H9 (cell line): ENCODE measurements at regions not wholly inside any gene's neighbourhood (a gene's known extent, or its start where the extent isn't known, plus 50 kb on each side); places are given as distances from the start of the nearest gene placed in this dataset.

Experiments used
- DNase-seq: peaks from one replicate; pipeline ENCODE4 v3.0.0-alpha.2; 2017
- H2AFZ ChIP-seq: one replicate; pipeline ENCODE4 v1.6.1; 2013; ENCODE audit warnings: mild to moderate bottlenecking, low read length, control low read depth, moderate library complexity
- H2AK5ac ChIP-seq: 2 replicates; pipeline ENCODE4 v1.6.1; 2013; ENCODE audit warnings: low read length, control low read depth, mixed read lengths; ENCODE audit not compliant: insufficient read length
- H2BK120ac ChIP-seq: one replicate; pipeline ENCODE4 v1.6.1; 2013; ENCODE audit warnings: low read depth, mild to moderate bottlenecking, low read length, control low read depth, inconsistent platforms; ENCODE audit not compliant: poor library complexity, severe bottlenecking
- H2BK12ac ChIP-seq: 2 replicates; pipeline ENCODE4 v1.6.1; 2013; ENCODE audit warnings: low read length, control low read depth, mixed read lengths, low read depth; ENCODE audit not compliant: insufficient read length
- H2BK15ac ChIP-seq: 2 replicates; pipeline ENCODE4 v1.6.1; 2013; ENCODE audit warnings: low read depth, low read length, control low read depth
- H2BK20ac ChIP-seq: one replicate; pipeline ENCODE4 v1.6.1; 2013; ENCODE audit warnings: low read depth, mild to moderate bottlenecking, low read length, control low read depth, inconsistent platforms; ENCODE audit not compliant: poor library complexity, severe bottlenecking
- H2BK5ac ChIP-seq: 2 replicates; pipeline ENCODE4 v1.6.1; 2013; ENCODE audit warnings: low read length, control low read depth, mixed read lengths; ENCODE audit not compliant: insufficient read length
- H3K14ac ChIP-seq: 2 replicates; pipeline ENCODE4 v1.6.1; 2013; ENCODE audit warnings: low read length, control low read depth; ENCODE audit not compliant: insufficient read depth
- H3K18ac ChIP-seq: 2 replicates; pipeline ENCODE4 v1.6.1; 2013; ENCODE audit warnings: low read depth, mild to moderate bottlenecking, mixed read lengths, low read length, control low read depth; ENCODE audit not compliant: insufficient read length
- H3K23ac ChIP-seq: 2 replicates; pipeline ENCODE4 v1.6.1; 2013; ENCODE audit warnings: low read length, control low read depth, mixed read lengths, low read depth; ENCODE audit not compliant: insufficient read length
- H3K23me2 ChIP-seq: 2 replicates; pipeline ENCODE4 v1.6.1; 2013; ENCODE audit warnings: low read depth, mild to moderate bottlenecking, mixed read lengths, low read length, control low read depth; ENCODE audit not compliant: insufficient read length, poor library complexity, severe bottlenecking
- H3K27ac ChIP-seq: 2 replicates; pipeline ENCODE4 v1.5.1; 2013; ENCODE audit warnings: low read length, control low read depth, mixed read lengths, low read depth; ENCODE audit not compliant: insufficient read length
- H3K27me3 ChIP-seq: 2 replicates; pipeline ENCODE4 v1.6.1; 2013; ENCODE audit warnings: low read length, control low read depth, inconsistent platforms; ENCODE audit not compliant: insufficient read depth
- H3K4ac ChIP-seq: 2 replicates; pipeline ENCODE4 v1.6.1; 2013; ENCODE audit warnings: low read depth, mild to moderate bottlenecking, control low read depth, inconsistent platforms, low read length, moderate library complexity
- H3K4me1 ChIP-seq: 2 replicates; pipeline ENCODE4 v1.6.1; 2013; ENCODE audit warnings: low read length, control low read depth, inconsistent platforms; ENCODE audit not compliant: insufficient read depth
- H3K4me2 ChIP-seq: 2 replicates; pipeline ENCODE4 v1.6.1; 2013; ENCODE audit warnings: low read length, control low read depth, mixed read lengths; ENCODE audit not compliant: insufficient read length, insufficient read depth
- H3K56ac ChIP-seq: 2 replicates; pipeline ENCODE4 v1.6.1; 2013; ENCODE audit warnings: low read depth, mild to moderate bottlenecking, mixed read lengths, low read length, control low read depth; ENCODE audit not compliant: insufficient read length
- H3K79me1 ChIP-seq: 2 replicates; pipeline ENCODE4 v1.6.1; 2013; ENCODE audit warnings: low read depth, mild to moderate bottlenecking, moderate library complexity, low read length, control low read depth, inconsistent platforms; ENCODE audit not compliant: insufficient read depth, poor library complexity, severe bottlenecking
- H3K79me2 ChIP-seq: 2 replicates; pipeline ENCODE4 v1.6.1; 2013; ENCODE audit warnings: low read length, control low read depth, inconsistent platforms; ENCODE audit not compliant: insufficient read depth
- H3K9ac ChIP-seq: 2 replicates; pipeline ENCODE4 v1.6.1; 2013; ENCODE audit warnings: low read length, control low read depth, mixed read lengths; ENCODE audit not compliant: insufficient read length; ENCODE audit errors: extremely low read depth
- H3K9me3 ChIP-seq: one replicate; pipeline ENCODE4 v1.6.1; 2013; ENCODE audit warnings: low read depth, low read length, inconsistent platforms; ENCODE audit not compliant: control insufficient read depth
- H3T11ph ChIP-seq: one replicate; pipeline ENCODE4 v1.6.1; 2013; ENCODE audit warnings: mild to moderate bottlenecking, low read length, control low read depth, inconsistent platforms
- H4K20me1 ChIP-seq: one replicate; pipeline ENCODE4 v1.6.1; 2013; ENCODE audit not compliant: control insufficient read depth, insufficient read length, insufficient read depth
- H4K5ac ChIP-seq: 2 replicates; pipeline ENCODE4 v1.6.1; 2013; ENCODE audit warnings: low read depth, mild to moderate bottlenecking, mixed read lengths, low read length, control low read depth; ENCODE audit not compliant: insufficient read length
- H4K8ac ChIP-seq: replicated peaks from 2 replicates; pipeline ENCODE4 v1.6.1; 2013; ENCODE audit warnings: low read length, control low read depth, mixed read lengths, low read depth; ENCODE audit not compliant: insufficient read length
- H4K91ac ChIP-seq: 2 replicates; pipeline ENCODE4 v1.6.1; 2013; ENCODE audit warnings: low read depth, mild to moderate bottlenecking, moderate library complexity, mixed read lengths, low read length, control low read depth; ENCODE audit not compliant: insufficient read length
- H3K27ac Mint-ChIP-seq, 3 experiments: 2 replicates in 2 of 3; 3 replicates in 1 of 3; pipeline ENCODE4 v1.8.0; 2020 to 2021; ENCODE audit warnings: mixed read lengths in 3 of 3, mild to moderate bottlenecking in 1 of 3, moderate library complexity in 1 of 3
- H3K27me3 Mint-ChIP-seq: 2 replicates; pipeline ENCODE4 v1.8.0; 2021; ENCODE audit warnings: low read depth, mild to moderate bottlenecking, moderate library complexity, mixed read lengths
- H3K36me3 Mint-ChIP-seq, 3 experiments: 2 replicates in 2 of 3; 3 replicates in 1 of 3; pipeline ENCODE4 v1.8.0; 2020 to 2021; ENCODE audit warnings: low read depth in 3 of 3, mixed read lengths in 3 of 3; ENCODE audit not compliant: insufficient read depth in 1 of 3
- H3K4me1 Mint-ChIP-seq, 2 experiments: 2 replicates each; pipeline ENCODE4 v1.8.0; 2020; ENCODE audit warnings: mixed read lengths in 2 of 2
- H3K4me3 Mint-ChIP-seq, 2 experiments: 2 replicates in 1 of 2; 3 replicates in 1 of 2; pipeline ENCODE4 v1.8.0; 2020 to 2021; ENCODE audit warnings: mild to moderate bottlenecking in 2 of 2, mixed read lengths in 2 of 2, moderate library complexity in 1 of 2
- H3K9me3 Mint-ChIP-seq, 2 experiments: 2 replicates in 1 of 2; 3 replicates in 1 of 2; pipeline ENCODE4 v1.8.0; 2020; ENCODE audit warnings: mild to moderate bottlenecking in 2 of 2, mixed read lengths in 2 of 2, moderate library complexity in 1 of 2
- WGBS: extraction: QIAGEN DNeasy Blood & Tissue Kit; methylation state at CpG from one replicate; pipeline ENCODE4 v1.1.7; 2013; ENCODE audit warnings: missing lambda C conversion rate, low lambda C conversion rate, mixed read lengths; ENCODE audit not compliant: insufficient read length; ENCODE audit errors: extremely low coverage; 5-methylcytosine and 5-hydroxymethylcytosine counted together
- TF ChIP-seq, protein P1 (sequence below): fragments of 200-600 bp; sonication (generic); conservative IDR thresholded peaks from 3 replicates; pipeline ENCODE4 v1.8.0; 2021; ENCODE audit warnings: antibody characterized with exemption, mild to moderate bottlenecking

DNA sequence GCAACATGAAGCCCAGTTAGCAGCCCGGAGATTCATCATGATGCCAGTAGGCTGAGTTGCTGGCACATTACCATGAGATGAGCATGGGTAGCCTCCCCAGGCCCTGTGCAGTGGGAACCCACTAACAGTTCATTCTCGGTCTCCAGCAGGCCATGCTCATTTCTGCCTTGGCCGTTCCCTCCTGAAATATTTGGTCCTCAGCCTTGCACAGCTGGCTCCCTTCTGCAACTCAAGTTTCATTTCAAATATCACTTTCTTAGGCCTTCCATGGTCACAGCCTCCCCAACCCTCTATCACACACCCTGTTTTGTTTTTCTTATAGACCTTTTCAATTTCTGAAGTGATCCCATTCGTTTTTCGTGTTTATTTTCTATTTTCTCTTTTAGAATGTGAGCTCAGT, 125.4 kb upstream of the VLDLR start:
- H2BK120ac ChIP-seq: no peak overlapping the region
- H4K91ac ChIP-seq: no peak overlapping the region
- H3K56ac ChIP-seq: no peak overlapping the region
- peaks cover 3% of the 10 kb centered on the region for H3K27me3 Mint-ChIP-seq
- no CpG with 5 or more reads among the region's 5 CpGs for WGBS
- H2AK5ac ChIP-seq: no peak overlapping the region
- H3K79me2 ChIP-seq: no peaks in the 10 kb centered on the region
- no peaks in the 10 kb centered on the region for H3K9me3 Mint-ChIP-seq
- no peaks in the 10 kb centered on the region for H3K79me1 ChIP-seq
- no peak overlapping the region for H3K4me3 Mint-ChIP-seq
- no peak overlapping the region for H2AFZ ChIP-seq
- no peak overlapping the region for H3K14ac ChIP-seq
- H4K5ac ChIP-seq: no peak overlapping the region
- H3K9me3 ChIP-seq: no peaks in the 10 kb centered on the region
- no peak overlapping the region for H3T11ph ChIP-seq
- H2BK12ac ChIP-seq: no peak overlapping the region
- H2BK15ac ChIP-seq: no peak overlapping the region
- no peak overlapping the region for H3K27ac Mint-ChIP-seq
- H4K20me1 ChIP-seq: no peaks in the 10 kb centered on the region
- no peak overlapping the region for H3K9ac ChIP-seq
- H3K27ac ChIP-seq: no peak overlapping the region
- peaks cover 0 to 8% (median under 1%) of the 10 kb centered on the region in 3 experiments; a peak in 4 of 7 replicates for H3K36me3 Mint-ChIP-seq
- peaks cover 4% of the 10 kb centered on the region for H3K4me1 ChIP-seq
- no peak overlapping the region for H3K18ac ChIP-seq
- no peak overlapping the region for H2BK20ac ChIP-seq
- H3K23me2 ChIP-seq: no peaks in the 10 kb centered on the region
- no peak overlapping the region for H3K23ac ChIP-seq
- H3K4me1 Mint-ChIP-seq: peaks cover 15 to 16% of the 10 kb centered on the region in 2 experiments
- H3K4me2 ChIP-seq: no peak overlapping the region
- H2BK5ac ChIP-seq: no peak overlapping the region
- H4K8ac ChIP-seq: no peak overlapping the region
- no peak for DNase-seq
- TF ChIP-seq, protein P1, sequence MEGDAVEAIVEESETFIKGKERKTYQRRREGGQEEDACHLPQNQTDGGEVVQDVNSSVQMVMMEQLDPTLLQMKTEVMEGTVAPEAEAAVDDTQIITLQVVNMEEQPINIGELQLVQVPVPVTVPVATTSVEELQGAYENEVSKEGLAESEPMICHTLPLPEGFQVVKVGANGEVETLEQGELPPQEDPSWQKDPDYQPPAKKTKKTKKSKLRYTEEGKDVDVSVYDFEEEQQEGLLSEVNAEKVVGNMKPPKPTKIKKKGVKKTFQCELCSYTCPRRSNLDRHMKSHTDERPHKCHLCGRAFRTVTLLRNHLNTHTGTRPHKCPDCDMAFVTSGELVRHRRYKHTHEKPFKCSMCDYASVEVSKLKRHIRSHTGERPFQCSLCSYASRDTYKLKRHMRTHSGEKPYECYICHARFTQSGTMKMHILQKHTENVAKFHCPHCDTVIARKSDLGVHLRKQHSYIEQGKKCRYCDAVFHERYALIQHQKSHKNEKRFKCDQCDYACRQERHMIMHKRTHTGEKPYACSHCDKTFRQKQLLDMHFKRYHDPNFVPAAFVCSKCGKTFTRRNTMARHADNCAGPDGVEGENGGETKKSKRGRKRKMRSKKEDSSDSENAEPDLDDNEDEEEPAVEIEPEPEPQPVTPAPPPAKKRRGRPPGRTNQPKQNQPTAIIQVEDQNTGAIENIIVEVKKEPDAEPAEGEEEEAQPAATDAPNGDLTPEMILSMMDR: no peak
- H3K4ac ChIP-seq: no peak overlapping the region
- H3K27me3 ChIP-seq: no peaks in the 10 kb centered on the region
